ENCODE measurements at regions not wholly inside any gene's neighbourhood (a gene's known extent, or its start where the extent isn't known, plus 50 kb on each side); places are given as distances from the start of the nearest gene placed in this dataset.

DNA sequence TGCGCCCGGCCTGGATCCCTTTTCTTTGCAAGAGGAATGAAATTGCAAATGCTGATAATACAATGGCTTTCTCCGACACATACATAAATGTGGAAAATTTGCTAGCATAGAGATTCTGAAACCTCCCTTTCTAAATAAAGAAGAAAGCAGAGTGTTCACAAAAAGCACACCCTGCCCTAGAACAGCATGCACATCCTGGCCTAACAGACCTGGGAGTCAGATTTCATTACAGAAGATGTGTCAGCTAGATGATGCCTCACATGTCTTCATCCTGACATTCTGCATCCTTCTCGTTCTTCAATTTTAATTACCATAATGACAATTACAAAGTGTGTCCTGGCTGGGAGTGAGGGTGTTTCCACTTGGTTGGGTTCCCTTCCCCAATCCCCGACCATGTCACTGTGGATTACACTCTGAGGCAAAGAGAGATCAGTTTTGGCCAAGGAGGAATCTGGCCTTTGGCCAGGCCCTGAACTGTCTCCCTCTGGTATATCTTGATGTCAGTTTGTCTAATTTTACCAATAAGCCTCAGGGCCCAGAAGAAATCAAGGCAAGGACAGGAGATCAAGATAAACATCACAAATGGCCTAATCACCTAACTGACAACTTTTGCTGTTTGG is 104.9 kb upstream of the SPATA12 start:
- Histone ChIP-seq H3K4me3 (replicated peaks; ENCODE audit: insufficient read depth, low read length) (no peak overlapping the region), H3K27ac (replicated peaks) (no peak overlapping the region), H3K27me3 (ENCODE audit: insufficient read depth, poor library complexity, severe bottlenecking) (no peaks in the 10 kb centered on the region)
- no peak for DNase-seq (ENCODE audit: low read depth in 1 of 2, low spot score in 1 of 2)
- TF ChIP-seq, protein P1, sequence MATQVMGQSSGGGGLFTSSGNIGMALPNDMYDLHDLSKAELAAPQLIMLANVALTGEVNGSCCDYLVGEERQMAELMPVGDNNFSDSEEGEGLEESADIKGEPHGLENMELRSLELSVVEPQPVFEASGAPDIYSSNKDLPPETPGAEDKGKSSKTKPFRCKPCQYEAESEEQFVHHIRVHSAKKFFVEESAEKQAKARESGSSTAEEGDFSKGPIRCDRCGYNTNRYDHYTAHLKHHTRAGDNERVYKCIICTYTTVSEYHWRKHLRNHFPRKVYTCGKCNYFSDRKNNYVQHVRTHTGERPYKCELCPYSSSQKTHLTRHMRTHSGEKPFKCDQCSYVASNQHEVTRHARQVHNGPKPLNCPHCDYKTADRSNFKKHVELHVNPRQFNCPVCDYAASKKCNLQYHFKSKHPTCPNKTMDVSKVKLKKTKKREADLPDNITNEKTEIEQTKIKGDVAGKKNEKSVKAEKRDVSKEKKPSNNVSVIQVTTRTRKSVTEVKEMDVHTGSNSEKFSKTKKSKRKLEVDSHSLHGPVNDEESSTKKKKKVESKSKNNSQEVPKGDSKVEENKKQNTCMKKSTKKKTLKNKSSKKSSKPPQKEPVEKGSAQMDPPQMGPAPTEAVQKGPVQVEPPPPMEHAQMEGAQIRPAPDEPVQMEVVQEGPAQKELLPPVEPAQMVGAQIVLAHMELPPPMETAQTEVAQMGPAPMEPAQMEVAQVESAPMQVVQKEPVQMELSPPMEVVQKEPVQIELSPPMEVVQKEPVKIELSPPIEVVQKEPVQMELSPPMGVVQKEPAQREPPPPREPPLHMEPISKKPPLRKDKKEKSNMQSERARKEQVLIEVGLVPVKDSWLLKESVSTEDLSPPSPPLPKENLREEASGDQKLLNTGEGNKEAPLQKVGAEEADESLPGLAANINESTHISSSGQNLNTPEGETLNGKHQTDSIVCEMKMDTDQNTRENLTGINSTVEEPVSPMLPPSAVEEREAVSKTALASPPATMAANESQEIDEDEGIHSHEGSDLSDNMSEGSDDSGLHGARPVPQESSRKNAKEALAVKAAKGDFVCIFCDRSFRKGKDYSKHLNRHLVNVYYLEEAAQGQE (IDR thresholded peaks at IDR 0.05; ENCODE audit: insufficient replicate concordance, low read depth) = no peak
- TF ChIP-seq GABPA (IDR thresholded peaks at IDR 0.05; ENCODE audit: low read depth) (no peak), SPI1 (IDR thresholded peaks at IDR 0.05; ENCODE audit: borderline replicate concordance, low read depth) (no peak), POLR2AphosphoS5 (IDR thresholded peaks at IDR 0.05; ENCODE audit: low read depth) (no peak)
- TF ChIP-seq, protein P2, sequence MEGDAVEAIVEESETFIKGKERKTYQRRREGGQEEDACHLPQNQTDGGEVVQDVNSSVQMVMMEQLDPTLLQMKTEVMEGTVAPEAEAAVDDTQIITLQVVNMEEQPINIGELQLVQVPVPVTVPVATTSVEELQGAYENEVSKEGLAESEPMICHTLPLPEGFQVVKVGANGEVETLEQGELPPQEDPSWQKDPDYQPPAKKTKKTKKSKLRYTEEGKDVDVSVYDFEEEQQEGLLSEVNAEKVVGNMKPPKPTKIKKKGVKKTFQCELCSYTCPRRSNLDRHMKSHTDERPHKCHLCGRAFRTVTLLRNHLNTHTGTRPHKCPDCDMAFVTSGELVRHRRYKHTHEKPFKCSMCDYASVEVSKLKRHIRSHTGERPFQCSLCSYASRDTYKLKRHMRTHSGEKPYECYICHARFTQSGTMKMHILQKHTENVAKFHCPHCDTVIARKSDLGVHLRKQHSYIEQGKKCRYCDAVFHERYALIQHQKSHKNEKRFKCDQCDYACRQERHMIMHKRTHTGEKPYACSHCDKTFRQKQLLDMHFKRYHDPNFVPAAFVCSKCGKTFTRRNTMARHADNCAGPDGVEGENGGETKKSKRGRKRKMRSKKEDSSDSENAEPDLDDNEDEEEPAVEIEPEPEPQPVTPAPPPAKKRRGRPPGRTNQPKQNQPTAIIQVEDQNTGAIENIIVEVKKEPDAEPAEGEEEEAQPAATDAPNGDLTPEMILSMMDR (IDR thresholded peaks at IDR 0.05; ENCODE audit: insufficient read depth, low read length) = no peak

DNA sequence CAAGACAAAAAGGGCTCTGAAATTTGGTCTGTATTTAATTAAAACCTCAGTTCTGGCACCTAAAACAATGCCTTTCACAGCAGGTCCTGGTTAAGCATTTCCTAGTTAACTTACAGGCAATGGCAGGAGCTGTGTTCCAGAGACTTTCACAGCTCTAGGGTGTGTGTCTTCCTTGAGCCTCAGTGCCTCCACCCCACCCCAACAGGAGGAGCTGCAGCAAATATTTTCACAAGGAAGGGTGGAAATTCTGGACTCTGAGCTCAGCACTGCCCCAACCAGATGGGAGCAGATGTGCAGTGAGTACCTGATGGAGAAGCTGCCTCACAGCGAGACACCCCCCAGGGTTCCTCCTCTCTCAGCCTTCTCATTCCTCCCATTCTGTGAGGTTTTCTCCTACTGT is 106.3 kb upstream of the SPATA12 start:
- no peak overlapping the region for H3K4me3 ChIP-seq (replicated peaks; ENCODE audit: insufficient read depth, low read length)
- no peak overlapping the region for H3K27ac ChIP-seq (replicated peaks)
- no peaks in the 10 kb centered on the region for H3K27me3 ChIP-seq (ENCODE audit: insufficient read depth, poor library complexity, severe bottlenecking)
- TF ChIP-seq, protein P1 (IDR thresholded peaks at IDR 0.05; ENCODE audit: insufficient replicate concordance, low read depth) = no peak
- TF ChIP-seq SPI1 (IDR thresholded peaks at IDR 0.05; ENCODE audit: borderline replicate concordance, low read depth) (no peak), POLR2AphosphoS5 (IDR thresholded peaks at IDR 0.05; ENCODE audit: low read depth) (no peak), GABPA (IDR thresholded peaks at IDR 0.05; ENCODE audit: low read depth) (no peak)
- TF ChIP-seq, protein P2 (IDR thresholded peaks at IDR 0.05; ENCODE audit: insufficient read depth, low read length) = no peak
- no peak for DNase-seq (ENCODE audit: low read depth in 1 of 2, low spot score in 1 of 2)

DNA sequence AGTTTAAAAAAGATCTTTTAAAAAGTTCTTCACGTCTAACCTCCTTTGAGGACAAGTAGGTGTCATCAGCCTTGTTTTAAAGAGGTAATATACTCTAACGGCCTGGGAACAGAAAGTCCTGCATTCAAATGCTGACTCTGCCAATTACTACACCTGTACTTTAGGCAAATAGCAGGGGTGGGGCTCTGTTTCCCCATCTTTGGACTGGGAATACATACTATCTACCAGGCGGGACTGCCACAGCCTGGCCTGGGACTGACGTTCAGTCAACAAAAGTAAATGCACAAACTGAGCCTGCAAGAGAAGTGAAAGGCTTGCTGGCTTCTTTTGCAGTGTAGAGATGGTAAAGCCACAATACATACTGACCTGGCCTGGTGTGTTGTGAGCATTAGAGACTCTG is 107.6 kb upstream of the SPATA12 start:
- DNase-seq (ENCODE audit: low read depth in 1 of 2, low spot score in 1 of 2) = no peak

DNA sequence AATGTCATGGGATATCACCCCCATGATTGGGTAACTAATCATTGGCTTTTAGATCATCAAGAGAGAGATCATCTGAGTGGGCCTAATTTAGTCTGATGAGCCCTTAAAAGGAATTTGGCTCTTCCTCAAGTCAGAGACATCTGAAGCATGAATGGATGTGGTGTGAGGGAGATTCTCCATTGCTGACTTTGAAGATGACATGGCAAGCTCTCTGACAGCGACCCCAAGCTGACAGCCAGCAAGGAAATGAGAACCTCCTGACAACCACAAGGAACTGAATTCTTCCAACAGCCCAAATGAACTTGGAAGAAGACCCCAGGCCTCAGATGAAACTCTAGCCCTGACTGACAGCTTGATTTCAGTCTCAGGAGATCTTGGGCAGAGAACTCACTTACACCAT is 108.4 kb upstream of the SPATA12 start:
- H3K27ac ChIP-seq (replicated peaks) = no peak overlapping the region
- no peaks in the 10 kb centered on the region for H3K27me3 ChIP-seq (ENCODE audit: insufficient read depth, poor library complexity, severe bottlenecking)
- TF ChIP-seq, protein P1 (IDR thresholded peaks at IDR 0.05; ENCODE audit: insufficient replicate concordance, low read depth) = no peak
- no peak for TF ChIP-seq GABPA (IDR thresholded peaks at IDR 0.05; ENCODE audit: low read depth)
- TF ChIP-seq POLR2AphosphoS5 (IDR thresholded peaks at IDR 0.05; ENCODE audit: low read depth) = no peak
- TF ChIP-seq, protein P2 (IDR thresholded peaks at IDR 0.05; ENCODE audit: insufficient read depth, low read length) = no peak
- TF ChIP-seq SPI1 (IDR thresholded peaks at IDR 0.05; ENCODE audit: borderline replicate concordance, low read depth) = no peak
- H3K4me3 ChIP-seq (replicated peaks; ENCODE audit: insufficient read depth, low read length) = no peak overlapping the region
- no peak for DNase-seq (ENCODE audit: low read depth in 1 of 2, low spot score in 1 of 2)

More for the DNA sequence above, 107.6 kb upstream of the SPATA12 start:
- no peak overlapping the region for H3K4me3 ChIP-seq (replicated peaks; ENCODE audit: insufficient read depth, low read length)
- H3K27ac ChIP-seq (replicated peaks) = no peak overlapping the region
- H3K27me3 ChIP-seq (ENCODE audit: insufficient read depth, poor library complexity, severe bottlenecking) = no peaks in the 10 kb centered on the region
- no peak for TF ChIP-seq GABPA (IDR thresholded peaks at IDR 0.05; ENCODE audit: low read depth)

All from HL-60 (cell line).